ENCODE measurements at regions not wholly inside any gene's neighbourhood (a gene's known extent, or its start where the extent isn't known, plus 50 kb on each side); places are given as distances from the start of the nearest gene placed in this dataset.

DNA sequence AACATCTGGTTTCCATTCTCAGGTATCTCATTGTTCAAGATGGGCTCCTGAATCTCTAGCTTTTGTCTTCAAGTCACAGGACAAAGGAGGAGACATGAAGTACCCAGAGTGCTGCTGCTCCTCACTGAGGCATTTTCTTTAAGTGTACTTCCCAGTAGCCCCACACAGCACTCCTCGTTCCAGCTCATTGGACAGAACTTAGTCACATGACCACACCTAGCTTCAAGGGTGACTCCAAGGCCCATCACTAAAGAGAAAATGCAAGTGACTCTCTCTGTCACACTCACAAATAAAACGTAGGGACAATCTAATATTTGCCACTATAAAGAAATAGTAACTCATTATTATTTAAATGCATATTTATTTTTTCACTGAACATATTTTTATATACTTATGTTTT is 58.3 kb upstream of the NEUROD6 start:
- DNase-seq (ENCODE audit: low spot score) = no peak

DNA sequence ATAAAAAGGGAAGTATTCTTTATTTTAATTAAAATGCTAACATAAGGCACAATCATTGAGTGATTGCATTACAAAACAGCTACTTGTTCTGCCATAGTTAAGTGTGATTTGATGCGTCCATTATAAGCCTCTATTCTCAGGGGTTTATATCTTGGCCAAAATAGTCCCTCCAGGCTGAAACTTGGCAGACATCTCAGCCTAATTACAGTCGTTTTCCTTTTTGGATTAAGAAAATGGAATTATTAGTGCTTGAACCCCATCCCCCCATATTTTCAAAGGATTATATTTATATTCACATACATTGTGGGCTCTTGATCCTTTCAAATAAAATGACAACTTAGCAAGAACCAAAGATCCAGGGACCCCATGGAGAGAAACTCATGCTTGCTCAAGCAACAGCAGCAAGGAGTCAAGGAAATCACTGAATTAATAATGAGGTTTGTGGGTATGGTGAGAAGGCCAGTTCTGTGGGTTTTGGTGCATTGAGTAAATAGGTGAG is 66.7 kb upstream of the NEUROD6 start:
- no peak for DNase-seq (ENCODE audit: low spot score)

DNA sequence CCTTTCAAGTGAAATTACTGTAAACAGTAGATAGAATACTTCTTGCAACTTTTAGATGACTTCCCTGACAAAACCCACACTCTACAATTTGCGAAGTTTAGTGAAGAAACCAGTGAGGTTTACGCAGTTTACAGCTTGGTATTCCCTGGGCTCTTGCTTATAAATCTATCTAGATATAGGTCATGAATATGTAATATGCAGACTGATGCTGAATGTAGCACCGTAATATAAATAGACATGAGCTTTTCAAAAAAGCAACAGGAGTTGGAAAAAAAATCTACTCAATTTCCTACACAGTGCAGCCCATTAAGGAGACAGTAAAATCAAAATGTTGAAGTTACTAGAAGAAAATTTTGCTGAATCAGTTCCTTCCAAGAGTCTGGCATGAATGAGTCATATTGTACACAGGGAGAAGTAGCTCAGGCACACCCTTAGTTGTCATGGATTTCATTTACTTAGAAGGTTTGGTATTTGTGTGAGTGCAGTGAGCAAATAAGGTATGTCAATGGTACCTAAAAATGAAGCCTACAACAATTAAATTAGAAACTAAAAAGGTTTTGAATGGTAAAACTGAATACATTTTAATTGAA is 67.7 kb upstream of the NEUROD6 start:
- DNase-seq (ENCODE audit: low spot score) = peak; percentile 86

DNA sequence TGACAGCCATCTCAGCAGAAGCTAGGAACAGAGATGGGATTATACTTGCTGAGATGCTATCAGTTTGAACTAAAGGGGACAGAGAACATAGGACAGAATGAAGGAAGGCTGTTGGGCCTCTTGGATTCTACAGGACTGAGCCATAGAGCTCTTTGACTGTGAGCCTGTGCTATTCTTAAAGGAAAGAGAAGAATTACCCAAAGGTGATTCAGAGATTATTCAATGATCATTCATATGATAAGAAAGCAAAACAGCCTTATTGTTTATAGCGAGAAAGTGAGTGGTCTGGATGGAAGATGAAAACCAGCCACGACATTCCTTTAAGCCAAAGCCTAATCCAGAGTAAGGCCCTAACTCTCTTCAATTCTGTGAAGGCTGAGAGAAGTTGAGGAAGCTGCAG is 69.7 kb upstream of the NEUROD6 start:
- no peak for DNase-seq (ENCODE audit: low spot score)

DNA sequence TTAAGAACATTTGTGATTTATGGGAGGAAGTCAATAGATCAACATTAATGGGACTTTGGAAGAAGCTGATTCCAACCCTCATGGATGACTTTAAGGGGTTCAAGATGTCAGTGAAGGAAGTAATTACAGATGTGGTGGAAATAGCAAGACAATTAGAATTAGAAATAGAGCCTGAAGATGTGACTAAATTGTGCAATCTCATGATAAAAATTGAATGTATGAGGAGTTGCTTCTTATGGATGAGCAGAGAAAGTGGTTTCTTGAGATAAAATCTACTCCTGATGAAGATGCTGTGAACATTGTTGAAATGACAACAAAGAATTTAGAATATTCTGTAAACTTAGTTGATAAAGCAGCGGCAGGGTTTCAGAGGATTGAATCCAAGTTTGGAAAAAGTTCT is 70.9 kb upstream of the NEUROD6 start:
- DNase-seq (ENCODE audit: low spot score) = no peak

DNA sequence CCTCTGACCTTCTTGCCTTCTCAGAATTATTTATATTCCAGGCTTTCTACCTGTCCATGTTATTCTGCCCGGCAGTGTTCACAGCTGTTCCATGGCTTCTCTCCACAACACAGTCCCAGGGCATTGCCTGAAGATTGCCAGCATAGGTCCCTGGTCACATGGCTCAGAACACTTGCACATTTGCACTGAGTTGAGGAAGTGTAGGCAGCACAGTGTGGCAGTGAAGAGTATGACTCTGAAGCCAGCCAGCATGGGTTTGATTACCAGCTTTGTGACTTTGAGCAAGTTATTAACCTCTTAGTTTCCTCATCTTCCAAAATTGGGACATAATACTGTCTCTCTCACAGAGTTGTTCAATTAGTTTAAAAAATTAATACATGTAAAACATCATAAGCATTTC is 73.2 kb upstream of the NEUROD6 start:
- DNase-seq (ENCODE audit: low spot score) = no peak

DNA sequence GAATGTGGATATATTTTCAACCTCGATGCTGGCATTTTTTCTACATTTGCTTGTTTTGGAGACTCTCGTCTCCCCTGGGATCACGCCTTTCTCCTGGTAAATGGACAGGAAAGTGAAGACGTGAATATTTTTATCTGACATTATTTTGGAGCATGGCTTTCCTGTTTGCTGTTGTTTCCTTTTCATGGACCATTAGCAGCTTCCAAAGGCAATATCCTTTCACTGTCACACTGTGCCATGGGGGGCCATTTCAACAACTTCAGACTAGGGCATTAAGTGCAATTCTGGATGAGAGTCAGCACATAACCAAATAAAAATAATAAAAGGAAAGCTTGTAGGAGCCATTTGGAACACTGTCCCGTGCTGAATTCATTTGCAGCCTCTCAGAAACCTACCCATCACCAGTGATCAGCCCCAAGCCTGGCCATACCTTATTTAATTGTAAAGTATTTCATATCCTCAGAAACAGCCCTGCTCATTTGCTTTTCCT is 75.9 kb upstream of the NEUROD6 start:
- DNase-seq (ENCODE audit: low spot score) = no peak

DNA sequence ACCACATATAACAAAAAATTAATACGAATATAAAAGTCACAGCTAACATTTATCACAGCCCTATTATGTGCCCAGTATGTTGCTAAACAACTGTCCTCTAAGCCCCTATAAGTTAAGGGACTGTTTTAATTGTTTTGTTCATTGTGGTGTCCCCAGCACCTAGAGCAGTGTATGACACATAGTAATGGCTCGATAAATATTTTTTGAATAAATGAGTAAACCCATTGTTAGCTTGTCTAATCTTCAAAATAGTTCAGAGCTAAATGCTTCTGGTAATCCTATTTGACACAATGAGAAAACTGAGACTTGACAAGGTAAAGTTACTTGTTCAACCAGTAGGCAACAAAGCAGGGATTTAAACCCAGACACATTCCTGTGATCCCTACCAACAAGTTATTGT is 78.4 kb upstream of the NEUROD6 start:
- no peak for DNase-seq (ENCODE audit: low spot score)

DNA sequence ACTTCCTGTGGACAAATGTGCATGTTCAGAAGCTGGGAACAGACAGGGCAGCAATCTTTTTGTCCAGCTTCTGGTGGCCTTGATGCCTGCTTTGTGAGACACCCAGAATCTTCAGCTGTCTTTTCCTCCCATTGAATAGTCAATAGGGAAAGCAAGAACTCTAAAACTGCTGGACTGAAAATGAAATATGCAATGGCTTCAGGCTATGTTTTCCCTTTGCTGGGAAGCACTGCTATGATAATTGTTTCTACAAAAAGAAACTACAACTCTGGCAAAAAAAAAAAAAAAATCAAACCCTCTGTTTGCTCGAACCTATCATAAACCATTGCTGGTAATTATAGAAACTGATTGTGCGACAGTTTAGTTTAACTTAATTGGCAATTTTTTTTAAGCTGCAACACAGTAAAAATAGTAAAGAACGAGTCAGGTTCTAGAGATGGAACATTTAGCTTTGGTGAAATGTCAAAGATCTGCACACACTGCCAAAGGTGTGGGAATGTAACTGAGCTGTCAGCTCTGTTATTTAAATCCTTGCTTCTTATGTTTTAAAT is 79.1 kb upstream of the NEUROD6 start:
- DNase-seq (ENCODE audit: low spot score) = no peak

DNA sequence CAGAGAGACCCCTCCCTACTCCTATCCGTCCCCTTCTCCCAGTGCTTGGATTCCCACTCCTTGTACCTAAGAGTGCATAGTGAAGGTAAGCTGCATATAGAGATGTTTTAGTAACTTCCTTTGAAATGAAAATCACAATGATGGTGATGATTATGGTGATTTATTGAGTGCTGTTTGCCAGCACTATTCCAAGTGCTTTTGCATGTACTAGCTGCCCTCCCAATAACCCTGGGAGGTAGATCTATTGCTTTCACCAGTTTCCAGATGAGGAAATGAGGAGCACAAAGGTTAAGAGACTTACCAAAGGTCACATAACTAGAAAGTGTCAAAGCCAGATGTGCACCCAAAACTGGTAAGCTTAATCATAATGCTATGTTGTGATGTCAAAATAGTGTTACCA is 80.4 kb upstream of the NEUROD6 start:
- no peak for DNase-seq (ENCODE audit: low spot score)

DNA sequence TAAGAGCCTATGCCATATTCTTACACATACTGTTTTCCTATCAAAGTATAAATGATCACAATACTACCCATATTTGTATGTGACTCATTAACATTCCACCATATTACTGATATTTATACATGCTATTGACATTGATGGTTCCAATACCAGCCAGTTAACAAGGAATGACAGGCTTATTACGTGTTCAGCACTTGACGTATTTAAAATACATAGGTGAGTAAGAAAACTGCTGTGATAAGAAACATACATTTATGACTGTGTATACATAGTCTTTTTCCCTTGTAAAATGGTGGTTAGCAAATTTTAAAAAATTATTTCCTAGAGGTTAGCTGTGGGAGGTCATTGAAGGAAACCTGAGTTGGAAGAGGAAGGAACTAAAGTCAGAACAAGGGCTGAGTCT is 81.1 kb upstream of the NEUROD6 start:
- no peak for DNase-seq (ENCODE audit: low spot score)

DNA sequence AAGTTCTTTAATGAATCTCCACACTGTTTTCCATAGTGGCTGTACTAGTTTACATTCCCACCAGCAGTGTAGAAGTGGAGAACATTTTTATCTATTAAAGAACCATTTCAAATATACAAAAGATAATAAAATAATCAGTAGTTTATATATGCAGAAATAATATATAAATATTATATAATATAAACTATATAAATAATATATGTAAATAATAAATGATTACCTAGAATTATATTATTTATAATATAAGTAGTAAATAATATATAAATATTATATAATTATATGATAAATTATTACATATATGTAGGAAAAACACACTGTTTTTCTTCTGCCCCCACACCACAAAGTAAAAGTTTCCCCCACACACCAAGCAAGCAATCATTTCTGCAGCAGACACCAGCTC is 83.5 kb upstream of the NEUROD6 start:
- DNase-seq (ENCODE audit: low spot score) = no peak

DNA sequence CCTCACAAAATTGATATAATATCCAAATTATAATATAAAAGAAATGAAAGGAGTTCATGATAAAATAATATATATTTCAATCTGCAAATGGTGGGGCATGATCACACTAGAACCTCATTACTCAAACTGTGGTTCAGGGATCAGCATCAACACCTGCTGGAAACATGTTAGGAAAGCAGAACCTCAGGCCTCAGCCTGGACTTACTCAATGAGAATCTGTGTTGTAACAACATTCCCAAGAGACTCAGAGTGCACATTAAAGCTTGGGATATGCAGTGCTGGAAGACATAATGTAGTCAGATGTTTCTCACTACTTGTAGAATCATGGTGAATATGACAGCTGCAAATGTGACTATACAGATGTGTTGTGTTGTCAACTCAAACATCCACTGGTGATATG is 81.7 kb upstream of the ITPRID1 start:
- DNase-seq (ENCODE audit: low spot score) = no peak

DNA sequence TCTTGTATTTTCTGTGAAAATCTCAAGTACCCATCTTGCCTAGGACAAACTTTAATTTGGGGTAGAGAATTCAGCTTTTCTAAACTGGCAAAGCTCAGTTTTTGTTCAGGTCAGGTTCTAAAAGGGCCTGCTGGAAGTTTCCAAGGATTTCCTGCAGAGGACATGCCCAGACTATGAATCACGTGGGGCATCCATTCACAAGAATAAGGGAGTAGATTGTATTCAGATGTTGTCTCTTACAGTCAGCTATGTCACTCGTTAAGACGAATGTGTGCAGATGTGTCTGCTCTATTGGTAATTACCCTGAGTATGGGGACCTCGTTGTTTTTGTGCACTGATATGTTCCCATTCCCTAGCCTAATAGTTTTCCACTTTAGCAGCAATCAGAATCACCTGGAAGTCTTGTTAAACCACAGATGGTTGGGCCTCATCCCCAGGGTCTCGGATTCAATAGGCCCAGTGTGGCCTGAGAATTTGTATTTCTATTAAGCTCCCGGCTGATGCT is 81.0 kb upstream of the ITPRID1 start:
- DNase-seq (ENCODE audit: low spot score) = no peak

DNA sequence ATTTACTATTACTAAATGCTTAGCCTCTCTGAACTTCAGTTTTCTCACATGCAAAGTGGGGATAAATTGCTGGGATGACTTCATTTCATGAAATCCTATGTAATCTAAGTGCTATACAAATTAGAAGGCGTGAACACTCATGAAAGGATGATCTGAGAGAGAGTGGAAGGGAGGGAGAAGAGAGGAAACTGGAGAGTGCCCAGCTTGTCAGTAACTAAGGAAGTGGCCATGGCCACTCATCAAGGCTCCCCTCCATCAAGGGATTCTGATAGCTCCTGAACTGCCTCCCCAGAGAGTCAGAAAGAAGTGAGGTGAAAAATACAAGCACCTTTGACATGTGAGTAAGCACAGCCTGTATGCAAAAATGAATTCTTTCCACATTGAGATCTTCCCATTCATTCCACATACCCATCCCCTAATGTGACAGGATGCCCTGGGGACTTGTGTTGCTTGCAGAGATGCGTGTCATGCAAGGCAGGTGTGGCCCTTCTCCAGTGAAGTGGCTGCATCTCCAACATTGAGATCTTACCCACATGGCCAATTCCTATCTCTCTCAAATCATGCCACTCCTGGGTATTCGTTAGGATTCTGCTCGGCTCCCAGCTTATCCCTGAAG is 76.5 kb upstream of the ITPRID1 start:
- DNase-seq (ENCODE audit: low spot score) = no peak

DNA sequence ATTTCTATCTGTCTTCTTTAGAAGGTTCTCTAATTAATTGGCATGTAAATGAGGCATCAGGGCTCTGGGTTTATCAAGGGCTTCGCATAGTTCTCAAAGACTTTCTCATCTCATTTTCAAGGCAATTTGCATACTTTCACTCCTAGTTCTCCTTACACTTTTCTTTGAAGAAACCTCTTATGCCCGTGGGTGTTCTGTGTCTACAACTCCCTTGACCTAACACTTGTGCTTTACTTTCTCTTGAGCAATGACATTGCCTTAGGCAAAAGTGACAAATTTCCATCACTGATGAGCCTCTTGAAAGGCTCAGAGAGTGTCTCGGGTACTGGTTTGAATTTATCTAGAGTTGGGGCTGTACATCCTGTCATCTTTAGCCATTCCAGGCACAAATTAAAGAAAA is 74.7 kb upstream of the ITPRID1 start:
- no peak for DNase-seq (ENCODE audit: low spot score)

DNA sequence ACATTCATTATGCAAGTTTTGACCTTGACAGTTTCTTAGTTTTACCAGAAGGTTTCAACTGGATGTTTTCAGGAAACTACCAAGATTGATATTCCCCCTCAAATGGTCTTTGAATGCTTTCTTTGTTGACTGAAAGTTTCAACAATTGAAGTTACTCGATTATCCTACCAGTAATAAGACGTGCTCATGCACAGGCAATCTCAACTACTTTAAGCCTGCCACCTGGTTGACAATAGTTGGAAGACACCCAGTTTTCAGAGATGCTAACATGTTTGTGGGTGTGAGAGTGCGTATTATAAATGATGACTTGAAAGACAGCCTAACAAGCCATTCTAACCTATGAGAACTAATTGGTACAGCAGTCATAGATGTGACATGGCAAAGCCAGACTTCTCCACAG is 73.4 kb upstream of the ITPRID1 start:
- no peak for DNase-seq (ENCODE audit: low spot score)

DNA sequence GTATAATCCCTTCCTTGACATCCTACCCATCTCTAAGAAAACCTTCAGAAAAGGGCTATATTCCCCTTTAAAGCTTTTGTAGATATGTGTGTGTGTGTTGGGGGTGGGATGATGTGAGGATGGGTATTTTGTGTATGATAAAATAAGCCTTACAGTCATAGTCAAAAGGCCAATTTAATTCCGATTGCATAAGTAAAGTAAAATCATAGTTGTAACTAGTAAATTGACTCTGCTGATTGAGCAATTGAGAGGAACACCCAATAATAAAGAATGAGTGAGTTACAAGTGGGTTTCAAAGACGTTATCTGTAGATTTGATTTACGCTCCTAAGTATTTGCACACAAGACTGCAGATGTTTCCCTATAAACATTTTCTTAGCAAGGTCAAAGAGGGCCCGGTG is 71.3 kb upstream of the ITPRID1 start:
- no peak for DNase-seq (ENCODE audit: low spot score)

DNA sequence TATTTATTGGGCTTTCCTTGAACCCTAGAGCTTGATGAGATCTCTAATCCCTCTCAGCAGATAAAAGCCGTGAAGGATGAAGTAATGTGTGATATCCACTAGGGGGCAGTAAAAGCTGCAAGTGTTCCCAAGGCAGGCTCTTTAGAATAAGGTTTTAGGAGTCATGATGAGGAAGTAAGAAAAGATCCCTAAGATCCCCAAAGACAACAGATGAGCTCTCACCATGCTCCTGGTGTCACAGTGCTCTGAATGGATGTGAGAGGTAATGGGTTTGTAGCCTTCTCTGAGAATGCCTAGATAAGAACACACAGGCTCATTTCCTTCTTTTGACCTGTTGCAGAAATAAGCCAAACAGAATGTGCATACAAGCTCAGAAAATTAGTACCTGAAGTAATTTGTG is 70.4 kb upstream of the ITPRID1 start:
- peak; percentile 71 for DNase-seq (ENCODE audit: low spot score)

DNA sequence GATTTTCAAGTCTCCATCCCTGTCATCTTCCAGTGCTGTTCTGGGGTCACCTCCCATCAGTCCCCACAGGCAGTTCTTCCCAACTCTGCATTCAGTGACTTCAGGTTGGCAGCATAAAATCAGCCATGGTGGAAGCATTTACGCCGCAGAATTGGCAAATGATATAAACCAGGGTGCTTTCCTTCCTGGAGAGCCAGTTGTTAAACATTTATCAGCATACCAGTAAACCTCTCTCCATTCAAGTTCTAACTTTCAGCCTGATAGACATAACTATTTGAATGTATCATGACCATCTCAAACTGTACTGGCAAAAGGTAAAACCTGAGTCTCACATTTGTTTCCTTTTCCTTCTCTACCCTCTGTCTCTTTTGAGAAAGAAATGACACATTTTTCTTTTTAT is 69.7 kb upstream of the ITPRID1 start:
- DNase-seq (ENCODE audit: low spot score) = no peak

DNA sequence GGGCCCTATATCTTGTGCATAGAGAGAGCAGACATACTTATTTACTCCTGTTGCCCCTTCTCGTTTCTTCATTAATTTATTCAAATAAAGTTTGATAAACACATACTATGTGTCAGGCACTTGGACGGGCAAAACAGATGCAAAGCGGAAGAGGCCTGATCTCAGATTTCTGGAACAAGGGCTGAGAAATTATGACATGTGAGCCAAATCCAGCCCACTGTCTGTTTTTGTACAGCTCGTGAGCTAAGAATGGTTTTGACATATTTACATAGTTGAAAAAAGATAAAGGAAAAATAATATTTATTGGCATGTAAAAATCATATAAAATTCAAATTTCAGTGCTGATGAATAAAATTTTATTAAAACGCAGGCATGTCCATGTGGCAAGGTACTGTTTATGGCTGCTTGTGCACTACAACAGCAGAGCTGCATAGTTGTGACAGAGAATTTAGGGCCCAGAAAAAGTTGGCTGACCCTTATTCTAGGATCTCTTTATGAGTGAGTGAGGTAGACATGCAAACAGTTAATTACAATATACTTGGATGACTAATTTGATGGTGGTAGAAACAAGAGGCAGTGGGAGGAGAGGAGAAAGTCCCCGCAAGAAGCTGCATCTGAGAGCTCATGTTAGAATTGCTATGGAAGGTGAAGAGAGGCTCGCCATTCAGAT is 68.1 kb upstream of the ITPRID1 start:
- no peak for DNase-seq (ENCODE audit: low spot score)

DNA sequence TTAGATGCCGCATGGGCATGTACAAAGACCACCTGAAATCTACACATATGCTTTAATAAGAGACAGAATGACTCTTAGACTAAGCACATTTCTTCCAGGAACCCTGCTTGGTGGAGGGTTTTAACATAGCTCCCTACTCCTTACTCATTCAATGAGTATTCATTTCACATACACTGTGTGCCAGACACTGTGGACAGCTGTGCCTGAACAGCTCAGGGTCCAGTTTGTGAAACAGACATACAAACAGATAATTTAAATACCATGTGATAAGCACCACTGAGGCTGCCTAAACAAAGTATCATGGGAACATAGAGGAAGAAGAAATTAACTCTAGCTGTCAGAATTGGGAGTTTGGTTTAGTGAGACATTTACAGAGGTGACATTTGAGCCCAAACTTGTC is 65.2 kb upstream of the ITPRID1 start:
- no peak for DNase-seq (ENCODE audit: low spot score)

DNA sequence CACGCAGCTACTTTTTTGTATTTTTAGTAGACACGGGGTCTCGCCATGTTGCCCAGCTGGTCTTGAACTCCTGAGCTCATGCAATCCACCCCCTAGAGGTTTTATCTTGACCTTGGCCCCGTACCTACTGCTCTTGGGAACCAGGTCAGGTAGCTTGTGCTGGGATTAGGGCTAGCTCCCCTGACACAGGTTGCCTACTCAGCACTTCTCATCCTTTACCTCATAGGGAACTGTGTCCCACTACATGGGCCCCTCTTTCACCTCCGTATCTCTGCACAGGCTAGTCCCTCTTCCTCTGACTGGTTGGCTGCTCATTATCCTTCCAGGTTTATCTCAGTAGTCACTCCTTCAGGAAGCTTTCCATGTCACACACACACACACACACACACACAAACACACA is 58.0 kb upstream of the ITPRID1 start:
- DNase-seq (ENCODE audit: low spot score) = no peak
